SU-DHL-6 (cell line): ENCODE measurements at regions not wholly inside any gene's neighbourhood (a gene's known extent, or its start where the extent isn't known, plus 50 kb on each side); places are given as distances from the start of the nearest gene placed in this dataset.

Experiments
- H2AFZ ChIP-seq: fragments of 200-600 bp; sonication (generic); 2 replicates; pipeline ENCODE4 v1.6.1; 2014; ENCODE audit warnings: low read depth, mild to moderate bottlenecking, moderate library complexity, mixed read lengths, antibody characterized with exemption, low read length; ENCODE audit not compliant: severe bottlenecking
- H3F3A ChIP-seq: fragments of 200-600 bp; shearing (Covaris generic); 2 replicates; pipeline ENCODE4 v1.6.0; 2016; ENCODE audit warnings: antibody characterized with exemption, mild to moderate bottlenecking; ENCODE audit not compliant: insufficient read depth
- H3K27ac ChIP-seq: fragments of 200-600 bp; sonication (generic); 2 replicates; pipeline ENCODE4 v1.5.1; 2016; ENCODE audit warnings: low read depth, mild to moderate bottlenecking, low read length, moderate library complexity, mixed read lengths
- H3K27me3 ChIP-seq: fragments of 200-600 bp; sonication (generic), shearing (Covaris generic); 2 replicates; pipeline ENCODE4 v1.6.0; 2014; ENCODE audit warnings: mild to moderate bottlenecking, low read length
- H3K36me3 ChIP-seq: fragments of 200-600 bp; sonication (generic); 2 replicates; pipeline ENCODE4 v1.6.1; 2014; ENCODE audit warnings: mild to moderate bottlenecking, low read length, mixed read lengths
- H3K4me2 ChIP-seq: fragments of 300-600, 200-600 bp; shearing (Covaris generic), sonication (generic); 2 replicates; pipeline ENCODE4 v1.6.0; 2014; ENCODE audit warnings: low read length, low read depth, mild to moderate bottlenecking; ENCODE audit not compliant: poor library complexity, severe bottlenecking
- H3K4me3 ChIP-seq: fragments of 200-600 bp; sonication (generic); 2 replicates; pipeline ENCODE4 v1.5.1; 2014; ENCODE audit warnings: antibody characterized with exemption, low read length, mild to moderate bottlenecking, mixed read lengths; ENCODE audit not compliant: insufficient read depth, poor library complexity, severe bottlenecking
- H3K79me2 ChIP-seq: fragments of 200-600 bp; sonication (generic); 2 replicates; pipeline ENCODE4 v1.6.1; 2014; ENCODE audit warnings: mild to moderate bottlenecking, low read length, moderate library complexity; ENCODE audit not compliant: insufficient read depth
- H3K9ac ChIP-seq: fragments of 200-600 bp; sonication (generic); 2 replicates; pipeline ENCODE4 v1.7.0; 2014; ENCODE audit warnings: mild to moderate bottlenecking, low read length
- H3K9me2 ChIP-seq: fragments of 200-600 bp; sonication (generic); replicated peaks from 2 replicates; pipeline ENCODE4 v1.6.1; 2014; ENCODE audit warnings: low read length; ENCODE audit not compliant: insufficient read depth
- H3K9me3 ChIP-seq: fragments of 200-600 bp; sonication (generic); 2 replicates; pipeline ENCODE4 v1.6.1; 2014; ENCODE audit warnings: low read length, mixed read lengths; ENCODE audit not compliant: insufficient read depth
- H4K20me1 ChIP-seq: fragments of 200-600 bp; sonication (generic); 2 replicates; pipeline ENCODE4 v1.6.1; 2014; ENCODE audit warnings: low read depth, mild to moderate bottlenecking, antibody characterized with exemption, low read length, moderate library complexity, mixed read lengths
- CTCF ChIP-seq: fragments of 200-600 bp; sonication (generic); IDR thresholded peaks from one replicate; pipeline ENCODE4 v1.5.1; 2017; ENCODE audit warnings: antibody characterized with exemption, mild to moderate bottlenecking, low read length, moderate library complexity; ENCODE audit not compliant: insufficient read depth, poor library complexity, severe bottlenecking
- EZH2phosphoT487 ChIP-seq: fragments of 200-600 bp; sonication (generic), shearing (Covaris generic); conservative IDR thresholded peaks from 2 replicates; pipeline ENCODE4 v1.6.1; 2018; ENCODE audit warnings: mild to moderate bottlenecking, antibody characterized with exemption, low read length, moderate library complexity, mixed read lengths

GRCh38 chr12:115118177-115118724 is 434.3 kb upstream of the TBX3 start:
- Histone ChIP-seq H3K9me2 (no peaks in the 10 kb centered on the region), H3K9me3 (no peaks in the 10 kb centered on the region), H3F3A (no peaks in the 10 kb centered on the region), H3K9ac (no peak overlapping the region), H3K4me3 (no peak overlapping the region), H3K27me3 (0 out of 2 replicates have a peak, but pooled peaks cover under 1% of the 10 kb centered on the region), H3K27ac (no peak overlapping the region), H4K20me1 (no peaks in the 10 kb centered on the region), H3K79me2 (no peaks in the 10 kb centered on the region), H3K4me2 (no peak overlapping the region), H2AFZ (no peak overlapping the region), H3K36me3 (no peaks in the 10 kb centered on the region)
- no peak for TF ChIP-seq CTCF
- no peak for TF ChIP-seq EZH2phosphoT487

GRCh38 chr12:115114140-115114539 is 430.2 kb upstream of the TBX3 start:
- H3K36me3 ChIP-seq: no peaks in the 10 kb centered on the region
- no peaks in the 10 kb centered on the region for H4K20me1 ChIP-seq
- H3K9me3 ChIP-seq: no peaks in the 10 kb centered on the region
- no peak overlapping the region for H2AFZ ChIP-seq
- no peak overlapping the region for H3K9ac ChIP-seq
- H3K4me3 ChIP-seq: no peak overlapping the region
- no peak overlapping the region for H3K4me2 ChIP-seq
- no peaks in the 10 kb centered on the region for H3F3A ChIP-seq
- no peaks in the 10 kb centered on the region for H3K9me2 ChIP-seq
- no peak overlapping the region for H3K27ac ChIP-seq
- H3K79me2 ChIP-seq: no peaks in the 10 kb centered on the region
- no peaks in the 10 kb centered on the region for H3K27me3 ChIP-seq
- TF ChIP-seq CTCF (no peak), EZH2phosphoT487 (no peak)

GRCh38 chr12:115109863-115110262 is 425.9 kb upstream of the TBX3 start:
- TF ChIP-seq CTCF (no peak), EZH2phosphoT487 (no peak)
- H2AFZ ChIP-seq: no peak overlapping the region
- H3K36me3 ChIP-seq: no peaks in the 10 kb centered on the region
- H3K4me3 ChIP-seq: no peak overlapping the region
- no peaks in the 10 kb centered on the region for H3K9me3 ChIP-seq
- no peak overlapping the region for H3K27ac ChIP-seq
- no peaks in the 10 kb centered on the region for H3F3A ChIP-seq
- H3K9me2 ChIP-seq: no peaks in the 10 kb centered on the region
- no peaks in the 10 kb centered on the region for H3K27me3 ChIP-seq
- H4K20me1 ChIP-seq: no peaks in the 10 kb centered on the region
- no peak overlapping the region for H3K4me2 ChIP-seq
- H3K79me2 ChIP-seq: no peaks in the 10 kb centered on the region
- no peak overlapping the region for H3K9ac ChIP-seq
